PC-9 (cell line): ENCODE measurements at regions not wholly inside any gene's neighbourhood (a gene's known extent, or its start where the extent isn't known, plus 50 kb on each side); places are given as distances from the start of the nearest gene placed in this dataset.

Source experiments
- EZH2 ChIP-seq: fragments of 200-600 bp; sonication (generic); IDR thresholded peaks from 2 replicates; pipeline ENCODE4 v1.8.0; 2017; ENCODE audit warnings: antibody characterized with exemption, low read depth
- TF ChIP-seq, protein P1 (sequence below): fragments of 200-600 bp; sonication (generic); conservative IDR thresholded peaks from 2 replicates; pipeline ENCODE4 v1.6.1; 2017; ENCODE audit warnings: mixed run types, antibody characterized with exemption, mild to moderate bottlenecking, moderate library complexity

DNA sequence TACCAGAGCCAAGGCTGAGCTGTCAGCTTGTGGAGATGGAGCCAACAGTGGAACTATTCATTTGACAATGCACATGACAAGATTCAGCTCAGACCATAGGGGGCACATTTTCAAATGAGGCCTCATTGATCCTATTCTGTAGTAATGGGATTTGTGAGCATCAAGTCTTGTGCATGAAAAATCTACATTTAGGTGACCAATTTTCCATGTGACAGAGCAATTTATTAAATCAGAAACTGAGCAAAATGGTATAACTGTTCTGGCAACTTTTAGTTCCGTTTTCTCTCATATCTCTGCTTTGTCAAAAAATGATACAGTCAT, 108.5 kb upstream of the PCDH18 start:
- TF ChIP-seq, protein P1, sequence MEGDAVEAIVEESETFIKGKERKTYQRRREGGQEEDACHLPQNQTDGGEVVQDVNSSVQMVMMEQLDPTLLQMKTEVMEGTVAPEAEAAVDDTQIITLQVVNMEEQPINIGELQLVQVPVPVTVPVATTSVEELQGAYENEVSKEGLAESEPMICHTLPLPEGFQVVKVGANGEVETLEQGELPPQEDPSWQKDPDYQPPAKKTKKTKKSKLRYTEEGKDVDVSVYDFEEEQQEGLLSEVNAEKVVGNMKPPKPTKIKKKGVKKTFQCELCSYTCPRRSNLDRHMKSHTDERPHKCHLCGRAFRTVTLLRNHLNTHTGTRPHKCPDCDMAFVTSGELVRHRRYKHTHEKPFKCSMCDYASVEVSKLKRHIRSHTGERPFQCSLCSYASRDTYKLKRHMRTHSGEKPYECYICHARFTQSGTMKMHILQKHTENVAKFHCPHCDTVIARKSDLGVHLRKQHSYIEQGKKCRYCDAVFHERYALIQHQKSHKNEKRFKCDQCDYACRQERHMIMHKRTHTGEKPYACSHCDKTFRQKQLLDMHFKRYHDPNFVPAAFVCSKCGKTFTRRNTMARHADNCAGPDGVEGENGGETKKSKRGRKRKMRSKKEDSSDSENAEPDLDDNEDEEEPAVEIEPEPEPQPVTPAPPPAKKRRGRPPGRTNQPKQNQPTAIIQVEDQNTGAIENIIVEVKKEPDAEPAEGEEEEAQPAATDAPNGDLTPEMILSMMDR: no peak
- TF ChIP-seq EZH2: no peak
